ENCODE measurements at regions not wholly inside any gene's neighbourhood (a gene's known extent, or its start where the extent isn't known, plus 50 kb on each side); places are given as distances from the start of the nearest gene placed in this dataset.
"Not testable (repeated sequence)": the region's sequence is repeated elsewhere in the genome, so short reads cannot be mapped to it uniquely, and the experiment has no call there.

- H3K27me3 ChIP-seq (ENCODE audit: control insufficient read depth, insufficient read depth, low read length); FAIRE-seq; H3K36me3 ChIP-seq (ENCODE audit: control insufficient read depth, insufficient read depth, low read length); DNase-seq (ENCODE audit: low read depth); H3K4me3 ChIP-seq (ENCODE audit: low read depth, low read length): not testable (repeated sequence)
Measured at GRCh38 chr1:147103416-147104155, 68.7 kb downstream of the PRKAB2 start.

- Histone ChIP-seq H3K36me3 (ENCODE audit: control insufficient read depth, insufficient read depth, low read length) (no peaks in the 10 kb centered on the region), H3K4me3 (ENCODE audit: low read depth, low read length) (no peak overlapping the region), H3K27me3 (ENCODE audit: control insufficient read depth, insufficient read depth, low read length) (no peaks in the 10 kb centered on the region)
- FAIRE-seq (no peak), DNase-seq (ENCODE audit: low read depth) (no peak)
- TF ChIP-seq, protein P1, sequence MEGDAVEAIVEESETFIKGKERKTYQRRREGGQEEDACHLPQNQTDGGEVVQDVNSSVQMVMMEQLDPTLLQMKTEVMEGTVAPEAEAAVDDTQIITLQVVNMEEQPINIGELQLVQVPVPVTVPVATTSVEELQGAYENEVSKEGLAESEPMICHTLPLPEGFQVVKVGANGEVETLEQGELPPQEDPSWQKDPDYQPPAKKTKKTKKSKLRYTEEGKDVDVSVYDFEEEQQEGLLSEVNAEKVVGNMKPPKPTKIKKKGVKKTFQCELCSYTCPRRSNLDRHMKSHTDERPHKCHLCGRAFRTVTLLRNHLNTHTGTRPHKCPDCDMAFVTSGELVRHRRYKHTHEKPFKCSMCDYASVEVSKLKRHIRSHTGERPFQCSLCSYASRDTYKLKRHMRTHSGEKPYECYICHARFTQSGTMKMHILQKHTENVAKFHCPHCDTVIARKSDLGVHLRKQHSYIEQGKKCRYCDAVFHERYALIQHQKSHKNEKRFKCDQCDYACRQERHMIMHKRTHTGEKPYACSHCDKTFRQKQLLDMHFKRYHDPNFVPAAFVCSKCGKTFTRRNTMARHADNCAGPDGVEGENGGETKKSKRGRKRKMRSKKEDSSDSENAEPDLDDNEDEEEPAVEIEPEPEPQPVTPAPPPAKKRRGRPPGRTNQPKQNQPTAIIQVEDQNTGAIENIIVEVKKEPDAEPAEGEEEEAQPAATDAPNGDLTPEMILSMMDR (IDR thresholded peaks at IDR 0.05; ENCODE audit: insufficient read depth, low read length, severe bottlenecking), result no peak
Measured at GRCh38 chr1:147099192-147099591, 73.1 kb downstream of the PRKAB2 start.

DNA sequence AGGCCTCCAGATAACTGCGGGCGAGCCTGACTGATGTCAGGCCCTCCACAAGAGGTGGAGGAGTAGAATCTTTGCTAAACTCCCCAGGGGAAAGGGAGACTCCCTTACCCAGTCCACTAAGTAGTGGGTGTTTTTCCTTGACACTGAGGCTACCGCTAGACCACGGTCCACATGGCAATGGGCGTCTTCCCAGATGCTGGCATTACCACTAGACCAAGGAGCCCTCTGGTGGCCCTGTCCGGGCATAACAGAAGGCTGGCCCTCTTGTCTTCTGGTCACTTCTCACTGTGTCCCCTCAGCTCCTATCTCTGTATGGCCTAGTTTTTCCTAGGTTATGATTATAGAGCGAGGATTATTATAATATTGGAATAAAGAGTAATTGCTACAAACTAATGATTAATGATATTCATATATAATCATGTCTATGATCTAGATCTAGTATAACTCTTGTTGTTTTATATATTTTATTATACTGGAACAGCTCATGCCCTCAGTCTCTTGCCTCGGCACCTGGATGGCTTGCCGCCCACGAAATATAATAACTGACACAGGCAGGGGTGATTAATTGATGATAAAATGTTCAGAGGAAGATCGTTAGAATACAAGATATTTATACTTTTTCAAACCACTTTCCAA lies 73.8 kb downstream of the PRKAB2 start:
- not testable (repeated sequence) for H3K4me3 ChIP-seq (ENCODE audit: low read depth, low read length); FAIRE-seq; DNase-seq (ENCODE audit: low read depth); H3K36me3 ChIP-seq (ENCODE audit: control insufficient read depth, insufficient read depth, low read length); H3K27me3 ChIP-seq (ENCODE audit: control insufficient read depth, insufficient read depth, low read length)
- TF ChIP-seq, protein P1 (IDR thresholded peaks at IDR 0.05; ENCODE audit: insufficient read depth, low read length, severe bottlenecking), result peak; percentile 52

- TF ChIP-seq, protein P1 (IDR thresholded peaks at IDR 0.05; ENCODE audit: insufficient read depth, low read length, severe bottlenecking), result no peak
- Histone ChIP-seq H3K27me3 (ENCODE audit: control insufficient read depth, insufficient read depth, low read length) (no peaks in the 10 kb centered on the region), H3K4me3 (ENCODE audit: low read depth, low read length) (no peak overlapping the region), H3K36me3 (ENCODE audit: control insufficient read depth, insufficient read depth, low read length) (no peaks in the 10 kb centered on the region)
- DNase-seq (ENCODE audit: low read depth) (no peak), FAIRE-seq (no peak)
Measured at GRCh38 chr1:147095691-147096090, 76.6 kb downstream of the PRKAB2 start.

GRCh38 chr1:147091801-147092200 lies 80.5 kb downstream of the PRKAB2 start:
- TF ChIP-seq, protein P1 (IDR thresholded peaks at IDR 0.05; ENCODE audit: insufficient read depth, low read length, severe bottlenecking), result no peak
- FAIRE-seq (no peak), DNase-seq (ENCODE audit: low read depth) (peak; percentile 76)
- Histone ChIP-seq H3K27me3 (ENCODE audit: control insufficient read depth, insufficient read depth, low read length) (no peaks in the 10 kb centered on the region), H3K36me3 (ENCODE audit: control insufficient read depth, insufficient read depth, low read length) (no peaks in the 10 kb centered on the region), H3K4me3 (ENCODE audit: low read depth, low read length) (no peak overlapping the region)

DNA sequence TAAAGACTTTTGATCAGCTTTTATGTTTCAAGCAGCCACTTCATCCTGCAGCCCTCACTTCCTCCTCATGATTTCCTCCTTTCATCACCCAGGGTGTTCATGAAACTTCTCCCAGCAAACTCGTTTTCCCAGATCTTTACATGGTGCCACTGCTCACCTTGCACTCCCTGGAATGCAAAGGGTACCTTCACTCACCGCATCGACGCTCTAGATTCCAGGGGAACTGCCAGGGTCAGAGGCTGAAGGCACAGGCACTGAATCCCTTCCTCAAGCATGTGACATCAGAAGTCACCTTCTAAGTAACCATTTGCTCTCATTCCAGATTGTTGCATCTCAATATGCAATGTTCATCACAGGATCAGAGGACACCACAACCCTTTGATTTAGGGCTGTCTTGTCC lies 82.8 kb downstream of the PRKAB2 start:
- H3K4me3 ChIP-seq (ENCODE audit: low read depth, low read length), result no peak overlapping the region
- no peaks in the 10 kb centered on the region for H3K36me3 ChIP-seq (ENCODE audit: control insufficient read depth, insufficient read depth, low read length)
- TF ChIP-seq, protein P1 (IDR thresholded peaks at IDR 0.05; ENCODE audit: insufficient read depth, low read length, severe bottlenecking), result no peak
- no peak for FAIRE-seq
- H3K27me3 ChIP-seq (ENCODE audit: control insufficient read depth, insufficient read depth, low read length), result no peaks in the 10 kb centered on the region
- no peak for DNase-seq (ENCODE audit: low read depth)

Data from bronchial epithelial cell (primary cell).